GM12878 (cell line): ENCODE measurements at regions not wholly inside any gene's neighbourhood (a gene's known extent, or its start where the extent isn't known, plus 50 kb on each side); places are given as distances from the start of the nearest gene placed in this dataset.

Experiments used
- ATAC-seq: fragments of 200-7000 bp; cut with Tn5 transposase; 3 replicates; pipeline ENCODE4 v1.9.1; 2020; ENCODE audit warnings: mild to moderate bottlenecking, moderate library complexity
- BruUV-seq: library from RNA; stranded (reverse); fragments of 400-500 nt; replicated peaks from 2 replicates; lab custom pipeline; 2021; lab: Mats Ljungman, UMichigan
- CTCF ChIA-PET: fragments of 300-600 bp; sonication (Branson Sonifier 250); formaldehyde crosslinking; extraction: SDS; loops from one replicate; lab custom pipeline; 2021; ENCODE audit warnings: inconsistent platforms; lab: Yijun Ruan, JAX
- POLR2A ChIA-PET: fragments of 350-600 bp; formaldehyde crosslinking; extraction: SDS; loops from one replicate; lab custom pipeline; 2021; ENCODE audit warnings: inconsistent platforms; lab: Charles Lee
- RAD21 ChIA-PET: fragments of 300-600 bp; sonication (Branson Sonifier 250); formaldehyde crosslinking; loops from one replicate; lab custom pipeline; 2023; ENCODE audit warnings: antibody characterized with exemption; ENCODE audit not compliant: unreplicated experiment; lab: Charles Lee
- SMC1A ChIA-PET: fragments of 300-600 bp; sonication (Branson Sonifier 250); formaldehyde crosslinking; loops from one replicate; lab custom pipeline; 2023; ENCODE audit not compliant: unreplicated experiment, uncharacterized antibody; lab: Charles Lee
- DNase-seq: peaks from one replicate; pipeline ENCODE4 v3.0.0-alpha.2; 2011; ENCODE audit warnings: low read depth, low spot score
- FAIRE-seq: peaks from 3 replicates; lab custom pipeline; 2011; peaks lifted over from hg19 to GRCh38; lab: Jason Lieb, UNC
- H2AFZ ChIP-seq: 2 replicates; pipeline ENCODE4 v1.6.0; 2011; ENCODE audit warnings: low read depth, low read length, control low read depth; ENCODE audit not compliant: control insufficient read depth
- H3K27ac ChIP-seq: 2 replicates; pipeline ENCODE4 v1.5.1; 2011; ENCODE audit warnings: control low read depth; ENCODE audit not compliant: control insufficient read depth, insufficient read depth
- H3K27me3 ChIP-seq, 2 experiments: replicated peaks in 1 of 2; 2 replicates each; pipeline versions ENCODE4 v1.6.0 to v1.6.1; 2011; ENCODE audit warnings: low read length in 1 of 2; ENCODE audit not compliant: control insufficient read depth in 2 of 2, insufficient read depth in 2 of 2
- H3K36me3 ChIP-seq, 2 experiments: 2 replicates each; pipeline ENCODE4 v1.5.1; 2011; ENCODE audit warnings: low read length in 1 of 2; ENCODE audit not compliant: control insufficient read depth in 2 of 2, insufficient read depth in 2 of 2
- H3K4me1 ChIP-seq: 2 replicates; pipeline ENCODE4 v1.6.1; 2011; ENCODE audit warnings: mild to moderate bottlenecking, low read length, moderate library complexity, mixed read lengths; ENCODE audit not compliant: control insufficient read depth, insufficient read depth
- H3K4me2 ChIP-seq: 2 replicates; pipeline ENCODE4 v1.6.0; 2011; ENCODE audit warnings: control low read depth; ENCODE audit not compliant: control insufficient read depth, insufficient read depth
- H3K4me3 ChIP-seq: fragments of 200-600 bp; sonication (generic); 2 replicates; pipeline ENCODE4 v1.5.1; 2016
- H3K79me2 ChIP-seq: 2 replicates; pipeline ENCODE4 v1.6.0; 2011; ENCODE audit warnings: low read length; ENCODE audit not compliant: control insufficient read depth, insufficient read depth
- H3K9ac ChIP-seq: 2 replicates; pipeline ENCODE4 v1.8.0; 2011; ENCODE audit warnings: low read length, control low read depth, mixed read lengths; ENCODE audit not compliant: control insufficient read depth, insufficient read depth
- H3K9me3 ChIP-seq: replicated peaks from 3 replicates; pipeline ENCODE4 v1.5.1; 2011; ENCODE audit warnings: mild to moderate bottlenecking, low read length; ENCODE audit not compliant: control insufficient read depth, insufficient read depth
- H4K20me1 ChIP-seq: 2 replicates; pipeline ENCODE4 v1.6.0; 2011; ENCODE audit not compliant: control insufficient read depth, insufficient read depth
- ATF3 ChIP-seq: IDR thresholded peaks from 2 replicates; pipeline ENCODE4 v1.6.1; 2011; ENCODE audit warnings: low read depth, mild to moderate bottlenecking, low read length, moderate library complexity, borderline replicate concordance; ENCODE audit errors: extremely low read depth
- CBX3 ChIP-seq: fragments of 200-600 bp; sonication (generic); IDR thresholded peaks from 2 replicates; pipeline ENCODE4 v1.6.1; 2016; ENCODE audit warnings: low read depth, borderline replicate concordance
- CHD2 ChIP-seq: IDR thresholded peaks from 2 replicates; pipeline ENCODE4 v1.6.1; 2011; ENCODE audit warnings: low read depth, low read length, improper control_type of control experiment, borderline replicate concordance
- EGR1 ChIP-seq, 2 experiments: IDR thresholded peaks; 1 replicate in 1 of 2; 2 replicates in 1 of 2; pipeline ENCODE4 v1.6.1; 2011 to 2012; ENCODE audit warnings: low read depth in 2 of 2, low read length in 2 of 2, borderline replicate concordance in 1 of 2, mild to moderate bottlenecking in 1 of 2, moderate library complexity in 1 of 2
- ESRRA ChIP-seq: IDR thresholded peaks from 2 replicates; pipeline ENCODE4 v1.6.1; 2012; ENCODE audit warnings: mild to moderate bottlenecking, low read length, improper control_type of control experiment
- EZH2 ChIP-seq: IDR thresholded peaks from 2 replicates; pipeline ENCODE4 v1.6.1; 2012; ENCODE audit warnings: low read depth, mild to moderate bottlenecking, control low read depth, inconsistent platforms, low read length, borderline replicate concordance; ENCODE audit not compliant: control insufficient read depth
- IKZF1 ChIP-seq: fragments of 450-650 bp; conservative IDR thresholded peaks from 2 replicates; pipeline ENCODE4 v1.6.1; 2017; ENCODE audit warnings: antibody characterized with exemption, mild to moderate bottlenecking
- KLF5 ChIP-seq: fragments of 450-650 bp; IDR thresholded peaks from 2 replicates; pipeline ENCODE4 v1.6.1; 2014; ENCODE audit warnings: mild to moderate bottlenecking; ENCODE audit not compliant: partially characterized antibody
- MTA2 ChIP-seq: fragments of 450-650 bp; IDR thresholded peaks from 2 replicates; pipeline ENCODE4 v1.6.1; 2016; ENCODE audit warnings: low read depth, mild to moderate bottlenecking, moderate library complexity
- PAX8 ChIP-seq: fragments of 450-650 bp; IDR thresholded peaks from 2 replicates; pipeline ENCODE4 v1.6.1; 2017; ENCODE audit warnings: mild to moderate bottlenecking, moderate library complexity
- PKNOX1 ChIP-seq: fragments of 450-650 bp; IDR thresholded peaks from 2 replicates; pipeline ENCODE4 v1.6.1; 2016; ENCODE audit warnings: mild to moderate bottlenecking
- RUNX3 ChIP-seq: IDR thresholded peaks from 2 replicates; pipeline ENCODE4 v1.6.1; 2012; ENCODE audit warnings: low read length, inconsistent platforms
- SIN3A ChIP-seq: IDR thresholded peaks from 2 replicates; pipeline ENCODE4 v1.6.1; 2012; ENCODE audit warnings: low read depth, low read length, improper control_type of control experiment
- SREBF1 ChIP-seq: IDR thresholded peaks from 2 replicates; pipeline ENCODE4 v1.6.1; 2012; ENCODE audit warnings: mild to moderate bottlenecking, low read length
- TARDBP ChIP-seq: IDR thresholded peaks from 2 replicates; pipeline ENCODE4 v1.6.1; 2016; ENCODE audit warnings: borderline replicate concordance
- TCF12 ChIP-seq: IDR thresholded peaks from 2 replicates; pipeline ENCODE4 v1.6.1; 2011; ENCODE audit warnings: low read depth, mild to moderate bottlenecking, low read length
- WRNIP1 ChIP-seq: IDR thresholded peaks from 2 replicates; pipeline ENCODE4 v1.6.1; 2011; ENCODE audit warnings: low read depth, low read length, improper control_type of control experiment, borderline replicate concordance
- ZBTB11 ChIP-seq: fragments of 450-650 bp; formaldehyde crosslinking; IDR thresholded peaks from 2 replicates; pipeline ENCODE4 v1.5.0; 2022; ENCODE audit warnings: mild to moderate bottlenecking, missing genetic modification characterization
- WGBS: methylation state at CpG from one replicate; pipeline ENCODE4 v1.1.6; 2016; ENCODE audit warnings: low lambda C conversion rate; ENCODE audit not compliant: insufficient replicate concordance, insufficient coverage; ENCODE audit errors: missing lambda C conversion rate; 5-methylcytosine and 5-hydroxymethylcytosine counted together
- in situ Hi-C: fragments of 300-500 bp; cut with MboI; formaldehyde crosslinking; loops from 9 replicates; pipeline ENCODE4 v1.14.3; 2018; ENCODE audit warnings: mixed read lengths
- intact Hi-C: fragments of 100-400 bp; cut with micrococcal nuclease; formaldehyde crosslinking; loops from one replicate; pipeline ENCODE4 v1.14.2; 2022; ENCODE audit not compliant: unreplicated experiment

- no peak for TF ChIP-seq PKNOX1
Observed at GRCh38 chr5:54870271-54870670, 115.1 kb downstream of the ESM1 start (continued).

GRCh38 chr5:54869691-54870090, 115.7 kb downstream of the ESM1 start:
- 0% methylated on average over 1 of the region's 1 CpG for WGBS
- no peak for TF ChIP-seq SIN3A
- TF ChIP-seq RUNX3 = no peak
- no peak for TF ChIP-seq ZBTB11 (CRISPR knock-in tag)
- TF ChIP-seq ESRRA = no peak
- TF ChIP-seq SREBF1 = no peak
- no peak for TF ChIP-seq EZH2
- no peak for TF ChIP-seq TARDBP
- TF ChIP-seq IKZF1 = no peak
- TF ChIP-seq KLF5 = no peak
- no peak for TF ChIP-seq CBX3
- no peak for TF ChIP-seq EGR1 (IDR thresholded peaks at IDR 0.05; ENCODE audit: borderline replicate concordance in 1 of 2, low read depth in 2 of 2, low read length in 2 of 2)
- no peak for TF ChIP-seq WRNIP1
- no peak for TF ChIP-seq CHD2
- TF ChIP-seq ATF3 = no peak
- no peak for TF ChIP-seq MTA2
- no peak for TF ChIP-seq PKNOX1
- TF ChIP-seq PAX8 = no peak
- no peak for TF ChIP-seq TCF12
- H3K79me2 ChIP-seq = no peaks in the 10 kb centered on the region
- no TSS peak for BruUV-seq
- FAIRE-seq (no peak), DNase-seq (no peak), ATAC-seq (no peak)
- no peak overlapping the region for H3K4me2 ChIP-seq
- intact Hi-C loops = loop anchor here (10.0 kb wide), 1 partner anchor 625 kb away; no protein-coding TSS in a partner anchor
- no peak overlapping the region for H3K27ac ChIP-seq
- CTCF ChIA-PET = no interaction called here
- H3K27me3 ChIP-seq = peaks cover 0 to 6% of the 10 kb centered on the region in 2 experiments; a peak in 2 of 4 replicates
- in situ Hi-C loops = no loop called here
- RAD21 ChIA-PET = no interaction called here
- no peak overlapping the region for H3K4me3 ChIP-seq
- H3K36me3 ChIP-seq = no peaks in the 10 kb centered on the region
- SMC1A ChIA-PET = no interaction called here
- H4K20me1 ChIP-seq = no peaks in the 10 kb centered on the region
- POLR2A ChIA-PET = no interaction called here
- no peaks in the 10 kb centered on the region for H3K4me1 ChIP-seq
- no peak overlapping the region for H2AFZ ChIP-seq
- H3K9me3 ChIP-seq = no peaks in the 10 kb centered on the region
- no peak overlapping the region for H3K9ac ChIP-seq
